Skin of body (tissue), 1 donor: ENCODE measurements at regions not wholly inside any gene's neighbourhood (a gene's known extent, or its start where the extent isn't known, plus 50 kb on each side); places are given as distances from the start of the nearest gene placed in this dataset.

Experiments used
- DNase-seq: peaks from one replicate; lab custom pipeline; 2025; lab: John Stamatoyannopoulos, UW

DNA sequence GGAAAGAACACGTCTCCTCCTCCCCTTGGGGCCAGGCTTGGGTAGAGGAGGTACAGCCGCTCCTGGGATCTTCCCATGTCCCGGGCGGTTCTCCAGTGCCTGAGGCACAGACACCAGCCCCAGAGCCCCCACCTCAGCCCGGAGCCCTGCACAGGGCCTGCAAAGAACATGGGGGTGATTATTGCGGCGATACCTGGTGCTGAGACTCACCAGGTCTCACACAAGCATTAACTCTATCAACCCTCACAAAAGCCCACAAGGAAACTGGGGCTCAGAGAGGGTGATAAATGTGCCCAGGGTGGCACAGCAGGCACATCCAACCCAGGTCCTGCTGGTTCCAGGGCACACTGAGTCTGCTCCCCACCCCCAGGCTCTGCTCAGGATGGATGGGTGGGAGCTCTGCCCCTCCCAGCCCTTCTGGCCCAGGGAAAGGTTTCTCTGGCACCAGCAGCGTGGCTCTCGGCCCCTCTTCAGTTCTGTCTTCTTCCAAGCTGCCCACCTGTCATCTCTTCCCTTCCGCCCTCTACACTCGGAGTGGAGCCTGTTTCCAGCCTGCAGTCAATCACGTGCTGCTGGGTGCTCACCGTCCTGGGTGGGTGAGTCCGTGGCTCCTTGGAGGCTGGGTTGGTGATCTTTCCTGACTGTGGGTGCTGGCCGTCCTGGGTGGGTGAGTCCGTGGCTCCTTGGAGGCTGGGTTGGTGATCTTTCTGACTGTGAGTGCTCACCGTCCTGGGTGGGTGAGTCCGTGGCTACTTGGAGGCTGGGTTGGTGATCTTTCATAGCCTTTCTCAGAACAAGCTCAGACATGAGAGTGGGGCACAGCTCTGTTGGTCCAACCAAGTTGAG is 53.6 kb upstream of the AJAP1 start:
- no peak for DNase-seq

DNA sequence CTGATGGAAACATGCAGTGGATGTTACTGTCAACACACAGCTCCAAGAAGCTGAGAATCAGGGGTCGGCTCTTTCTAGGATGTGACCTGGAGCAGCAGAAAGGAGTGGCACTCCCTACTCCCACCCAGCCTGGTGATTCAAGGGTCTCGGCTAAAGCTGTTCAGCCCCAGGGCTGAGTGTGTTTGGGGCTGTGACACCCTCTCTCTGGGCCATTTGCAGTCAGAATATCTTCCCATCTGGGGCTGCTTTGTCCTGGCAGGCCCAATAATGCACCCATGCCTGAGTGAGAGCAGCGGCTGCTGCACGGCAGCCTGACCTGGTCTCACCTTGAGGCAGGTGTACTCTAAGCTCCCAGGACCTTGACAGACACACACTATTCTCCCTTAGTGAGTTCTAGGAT is 52.5 kb upstream of the AJAP1 start:
- DNase-seq = no peak

DNA sequence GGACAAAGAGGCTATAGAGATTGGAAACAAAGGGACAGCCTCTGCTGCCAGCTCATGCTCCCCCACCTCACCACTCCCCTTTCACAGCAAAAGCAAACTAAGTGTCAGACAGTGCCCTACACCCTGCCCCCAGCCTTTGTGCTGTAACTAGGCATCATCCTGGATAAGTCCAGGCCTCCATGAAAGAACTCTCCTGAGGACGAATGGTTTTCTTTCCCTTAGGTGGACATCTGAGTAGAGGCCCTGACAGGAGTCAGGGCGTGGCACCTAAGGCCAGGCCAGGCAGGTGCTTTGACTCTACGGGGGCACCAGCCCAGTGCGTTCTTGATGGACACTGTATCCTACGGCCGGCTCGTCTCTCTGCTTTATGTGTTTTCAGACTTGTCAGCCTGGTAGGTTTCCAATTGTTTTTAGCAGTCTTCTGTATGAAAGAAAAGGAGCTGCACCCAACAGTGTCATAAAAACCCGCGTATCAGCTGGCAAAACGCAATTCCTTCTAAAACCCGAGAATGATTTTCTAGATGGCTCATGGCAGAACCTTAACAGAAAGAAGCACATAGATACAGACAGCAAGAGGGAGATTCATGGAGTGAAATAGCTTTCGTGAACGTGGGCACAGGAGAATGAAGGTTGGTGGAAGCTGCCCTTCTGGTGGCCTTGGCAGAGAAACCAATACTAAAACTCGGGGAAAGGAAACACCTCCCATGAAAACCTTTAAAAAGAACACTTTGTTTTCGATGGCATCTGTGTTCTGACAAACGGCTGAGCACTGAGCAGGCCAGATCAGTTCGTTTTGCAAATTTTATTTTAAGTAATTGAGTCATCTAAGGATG is 51.7 kb upstream of the AJAP1 start:
- DNase-seq = no peak

DNA sequence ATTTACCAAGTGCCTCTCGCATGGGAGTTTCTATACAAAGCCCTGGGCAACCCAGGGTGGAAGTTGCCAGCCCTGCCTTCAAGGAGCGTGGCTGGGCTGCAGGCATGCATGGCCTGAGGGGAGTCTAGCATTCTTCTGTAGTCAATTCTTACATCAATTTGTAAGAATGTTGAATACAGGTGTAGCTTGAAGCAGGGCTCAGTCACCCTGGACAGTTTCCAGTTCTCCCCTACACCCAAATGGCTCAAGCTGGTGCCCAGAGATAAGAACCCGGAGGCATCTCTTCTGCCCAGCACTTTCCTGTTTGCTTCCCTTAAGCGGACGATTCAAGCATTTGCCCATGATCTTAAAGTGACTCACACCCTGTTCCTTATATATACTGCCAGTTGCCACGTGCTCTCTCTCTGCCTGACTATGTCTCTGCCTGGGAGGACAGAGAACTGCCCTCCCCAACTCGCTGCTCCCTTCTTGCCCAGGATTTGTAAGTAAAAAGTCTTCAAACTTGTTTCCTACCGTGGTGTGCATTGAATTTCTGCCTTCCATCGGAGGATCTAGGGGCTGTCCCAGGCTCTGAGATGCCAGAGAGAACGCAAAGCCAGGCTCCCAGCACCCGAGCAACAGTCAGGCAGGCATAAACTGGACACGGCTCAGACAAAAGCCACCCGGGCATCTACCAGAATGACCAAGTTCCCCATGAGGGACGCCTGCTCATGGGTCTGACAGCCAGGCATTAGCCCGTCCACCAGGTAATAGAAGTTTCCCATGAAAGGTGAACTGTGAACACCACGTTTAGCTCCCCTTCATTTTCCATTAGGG is 50.9 kb upstream of the AJAP1 start:
- DNase-seq = no peak
